HG02678 (cell line): ENCODE measurements at regions not wholly inside any gene's neighbourhood (a gene's known extent, or its start where the extent isn't known, plus 50 kb on each side); places are given as distances from the start of the nearest gene placed in this dataset.
A peak's percentile ranks its signal among the peaks of the same experiment; 100 is the strongest.
"Not testable (repeated sequence)": the region's sequence is repeated elsewhere in the genome, so short reads cannot be mapped to it uniquely, and the experiment has no call there.

Source experiments
- ATAC-seq: cut with Tn5 transposase; IDR thresholded peaks from one replicate; pipeline ENCODE4 v1.9.1; 2021; ENCODE audit warnings: mild to moderate bottlenecking, moderate library complexity; ENCODE audit not compliant: unreplicated experiment

DNA sequence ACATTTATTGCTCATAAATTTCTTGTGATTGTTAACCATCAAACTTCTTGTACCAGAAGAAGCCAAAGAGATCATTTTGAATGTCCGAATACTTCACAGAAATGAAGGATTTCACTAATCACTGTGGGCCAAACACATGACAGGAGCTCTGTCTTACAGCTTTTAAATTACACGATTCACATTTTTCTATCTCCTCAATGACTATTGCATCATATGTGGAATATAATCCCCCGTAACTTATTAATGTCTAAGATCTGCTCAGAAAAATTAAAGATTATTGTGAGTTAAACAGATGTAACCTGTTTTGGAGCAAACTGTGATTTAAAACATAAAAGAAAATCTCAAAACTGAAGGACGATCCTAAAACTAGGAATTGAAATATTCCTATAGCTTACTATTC, 645.2 kb upstream of the COX7C start:
- ATAC-seq: no peak

DNA sequence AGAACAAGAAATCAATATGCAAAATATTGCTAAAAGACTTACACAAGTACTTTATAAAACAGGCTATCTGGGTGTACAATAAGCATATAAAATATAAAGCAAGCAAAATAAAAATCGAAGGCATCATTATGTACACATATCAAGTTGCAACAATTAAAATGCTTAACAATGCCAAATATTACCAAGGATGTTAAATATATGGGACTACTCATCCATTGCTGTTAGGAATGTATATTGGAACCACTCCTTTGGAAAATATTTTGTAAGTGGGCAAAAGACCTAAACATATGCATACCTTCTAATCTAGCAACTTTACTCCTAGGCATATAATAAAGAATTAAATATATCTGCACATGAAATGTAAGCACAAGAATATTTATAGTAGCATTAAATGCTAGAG, 632.6 kb upstream of the COX7C start:
- no peak for ATAC-seq

DNA sequence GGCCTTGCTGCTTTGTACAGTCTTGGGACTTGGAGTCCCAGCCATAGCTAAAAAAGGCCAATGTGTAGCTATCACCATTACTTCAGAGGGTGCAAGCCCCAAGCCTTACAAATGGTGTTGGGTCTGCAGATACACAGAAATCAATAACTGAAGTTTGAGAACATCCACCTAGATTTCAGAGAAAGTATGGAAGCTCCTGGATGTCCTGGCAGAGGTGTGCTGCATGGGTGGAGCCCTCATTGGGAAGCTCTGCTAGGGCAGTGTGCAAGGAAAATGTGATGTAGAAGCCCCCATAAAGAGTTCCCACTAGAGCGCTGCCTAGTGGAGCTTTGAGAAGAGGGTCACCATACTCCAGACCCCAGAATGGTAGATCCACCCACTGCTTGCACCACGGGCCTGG, 626.7 kb upstream of the COX7C start:
- no peak for ATAC-seq

DNA sequence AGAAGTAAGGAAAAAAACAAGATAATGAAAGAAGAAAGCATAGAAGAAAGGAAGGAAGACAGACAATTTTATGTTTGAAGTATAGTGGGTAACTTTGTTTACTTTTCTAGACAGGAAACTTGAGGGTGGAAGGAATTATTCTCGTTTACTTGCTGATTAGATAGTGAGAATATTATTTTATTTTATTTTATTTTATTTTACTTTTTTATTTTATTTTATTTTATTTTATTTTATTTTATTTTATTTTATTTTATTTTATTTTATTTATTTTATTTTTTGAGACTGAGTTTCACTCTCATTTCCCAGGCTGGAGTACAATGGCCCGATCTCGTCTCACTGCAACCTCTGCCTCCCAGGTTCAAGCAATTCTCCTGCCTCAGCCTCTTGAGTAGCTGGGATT, 623.1 kb upstream of the COX7C start:
- ATAC-seq: not testable (repeated sequence)

DNA sequence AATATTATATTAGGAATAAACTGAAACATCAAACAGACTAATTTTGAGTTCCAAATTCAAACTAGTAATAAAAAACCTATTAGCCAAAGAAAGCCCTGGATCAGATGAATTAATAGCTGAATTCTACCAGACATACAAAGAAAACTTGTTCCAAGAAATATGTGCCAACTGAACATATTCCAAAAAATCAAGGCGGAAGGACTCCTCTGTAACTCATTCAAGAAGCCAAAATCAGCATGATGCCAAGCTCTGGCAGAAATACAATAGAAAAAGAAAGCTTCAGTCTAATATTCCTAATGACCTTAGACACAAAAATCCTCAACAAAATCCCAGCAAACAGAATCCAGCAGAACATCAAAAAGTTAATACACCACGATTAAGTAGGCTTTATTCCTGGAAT, 619.1 kb upstream of the COX7C start:
- no peak for ATAC-seq

DNA sequence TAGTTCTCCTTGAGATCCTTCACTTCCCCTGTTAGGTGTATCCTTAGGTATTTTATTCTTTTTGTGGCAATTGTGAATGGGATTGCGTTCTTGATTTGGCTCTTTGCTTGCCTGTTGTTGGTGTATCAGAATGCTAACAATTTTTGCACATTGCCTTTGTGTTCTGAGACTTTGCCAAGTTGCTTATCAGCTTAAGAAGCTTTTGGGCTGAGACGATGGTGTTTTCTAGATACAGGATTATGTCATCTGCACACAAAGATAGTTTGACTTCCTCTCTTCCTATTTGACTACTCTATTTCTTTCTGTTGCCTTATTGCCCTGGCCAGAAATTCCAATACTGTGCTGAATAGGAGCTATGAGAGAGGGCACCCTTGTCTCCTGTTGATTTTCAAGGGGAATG, 609.4 kb upstream of the COX7C start:
- ATAC-seq: no peak

DNA sequence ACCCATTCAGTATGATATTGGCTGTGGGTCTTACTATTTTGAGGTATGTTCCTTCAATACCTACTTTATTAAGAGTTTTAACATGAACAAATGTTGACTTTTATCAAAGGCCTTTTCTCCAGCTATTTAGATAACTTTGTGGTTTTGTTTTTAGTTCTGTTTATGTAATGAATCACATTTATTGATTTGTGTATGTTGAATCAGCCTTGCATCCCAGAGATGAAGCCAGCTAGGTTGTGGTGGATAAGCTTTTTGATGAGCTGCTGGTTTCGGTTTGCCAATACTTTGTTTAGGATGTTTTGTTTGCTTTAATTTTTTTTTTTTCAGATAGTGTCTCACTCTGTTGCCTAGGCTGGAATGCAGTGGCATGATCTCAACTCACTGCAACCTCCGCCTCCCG, 609.0 kb upstream of the COX7C start:
- no peak for ATAC-seq

DNA sequence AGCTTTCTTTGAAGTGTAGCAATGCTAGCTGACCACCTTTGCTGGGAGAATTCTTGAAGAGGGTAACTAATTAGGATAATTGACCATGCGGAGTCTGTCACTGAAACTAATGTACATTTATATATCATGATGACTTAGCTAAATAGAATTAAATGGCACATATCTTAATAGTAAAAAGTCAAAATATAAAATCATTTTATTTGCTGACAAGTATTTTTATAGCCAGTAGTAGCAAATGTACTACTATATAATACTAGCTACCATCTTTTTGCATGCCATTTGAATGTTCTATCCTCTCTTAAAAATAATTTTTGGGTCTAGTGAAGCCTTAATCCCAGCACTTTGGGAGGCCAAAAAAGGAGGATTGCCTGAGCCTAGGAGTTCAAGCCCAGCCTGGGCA, 605.8 kb upstream of the COX7C start:
- ATAC-seq: no peak

DNA sequence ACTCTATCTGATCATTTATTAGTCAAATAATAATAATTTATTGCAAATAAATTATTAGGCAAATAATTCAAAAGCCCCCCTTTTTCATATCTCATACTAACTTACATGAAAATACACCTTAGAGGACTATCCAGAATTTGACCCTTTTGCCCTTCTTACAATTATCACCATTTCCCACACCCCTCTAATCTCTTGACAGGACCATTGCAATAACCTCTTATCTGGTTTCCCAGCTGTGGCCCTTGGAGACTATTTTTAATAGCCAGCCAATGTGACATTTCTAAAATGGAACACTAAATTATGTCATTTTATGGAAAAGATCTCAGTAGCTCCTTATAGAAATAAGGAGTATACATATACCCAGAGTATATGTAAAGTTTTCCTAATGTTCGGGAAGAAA, 588.4 kb upstream of the COX7C start:
- no peak for ATAC-seq

DNA sequence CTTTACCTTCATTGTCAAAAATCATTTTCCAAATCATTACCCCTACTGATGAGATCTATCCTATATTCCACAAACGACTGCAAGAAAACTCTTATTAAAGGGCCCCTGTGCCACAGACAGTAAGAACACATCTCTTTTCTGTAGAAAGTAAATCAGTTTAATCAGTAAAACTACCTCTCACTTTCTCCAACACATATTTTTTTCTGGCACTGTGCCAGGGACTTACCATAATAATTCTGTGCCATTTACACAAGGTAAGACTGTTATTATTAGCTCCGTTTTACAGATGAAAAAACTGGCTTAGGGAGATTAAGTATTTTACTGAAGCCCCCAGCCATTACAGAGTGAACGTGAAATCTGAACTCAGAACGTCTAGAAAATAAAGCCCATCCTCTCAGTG, 587.0 kb upstream of the COX7C start:
- no peak for ATAC-seq

DNA sequence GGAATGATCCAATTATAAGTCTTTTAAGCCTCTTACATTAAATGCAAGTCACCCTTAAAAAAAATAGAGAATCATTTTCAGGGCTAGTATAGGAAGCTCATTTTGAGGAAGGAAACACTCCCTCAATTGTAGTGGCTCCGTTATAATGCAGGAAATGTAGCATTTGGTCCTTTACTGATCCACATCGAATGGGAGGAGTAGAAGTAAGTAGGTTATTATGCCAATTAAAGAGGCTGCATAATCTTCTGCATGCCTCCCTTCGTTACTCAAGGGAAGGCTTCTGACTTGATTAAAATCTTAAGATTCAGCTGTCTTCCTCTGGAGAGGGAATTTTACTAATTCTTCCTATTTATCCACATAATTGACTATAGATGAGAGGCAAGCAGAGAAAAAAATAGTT, 579.2 kb upstream of the COX7C start:
- ATAC-seq: no peak

DNA sequence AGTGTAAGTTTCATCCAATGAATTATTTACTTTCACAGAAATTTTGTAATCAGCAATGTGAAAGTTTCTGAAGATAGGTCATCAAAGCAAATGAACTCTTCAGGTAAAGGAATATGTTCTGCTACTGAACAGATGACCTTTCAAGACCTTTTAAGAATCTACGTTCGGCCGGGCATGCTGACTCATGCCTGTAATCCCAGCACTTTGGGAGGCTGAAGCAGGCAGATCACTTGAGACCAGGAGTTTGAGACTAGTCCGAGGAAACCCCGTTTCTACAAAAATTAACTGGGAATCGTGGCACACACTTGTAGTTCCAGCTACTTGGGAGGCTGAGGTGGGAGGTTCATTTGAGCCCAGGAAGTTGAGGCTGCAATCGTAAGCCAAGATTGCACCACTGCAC, 578.4 kb upstream of the COX7C start:
- ATAC-seq: no peak

DNA sequence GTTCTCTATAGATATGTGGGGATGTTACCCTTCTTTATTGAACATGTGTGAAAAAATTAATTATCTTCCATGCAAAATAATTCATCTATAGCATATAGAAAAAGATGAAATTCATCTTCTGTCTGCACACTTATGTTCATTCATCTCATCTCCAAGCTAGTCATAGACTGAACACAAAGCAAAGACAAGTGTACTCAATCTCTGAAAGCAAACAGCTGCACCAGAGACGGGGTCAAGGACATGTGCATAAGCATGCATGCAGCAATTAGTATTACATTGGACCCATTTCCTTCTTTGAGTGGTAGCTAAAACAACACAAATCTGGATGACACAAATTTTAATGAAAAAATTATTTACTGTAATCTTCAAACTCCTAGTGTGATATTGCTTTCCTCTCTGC, 547.0 kb upstream of the COX7C start:
- ATAC-seq: no peak

DNA sequence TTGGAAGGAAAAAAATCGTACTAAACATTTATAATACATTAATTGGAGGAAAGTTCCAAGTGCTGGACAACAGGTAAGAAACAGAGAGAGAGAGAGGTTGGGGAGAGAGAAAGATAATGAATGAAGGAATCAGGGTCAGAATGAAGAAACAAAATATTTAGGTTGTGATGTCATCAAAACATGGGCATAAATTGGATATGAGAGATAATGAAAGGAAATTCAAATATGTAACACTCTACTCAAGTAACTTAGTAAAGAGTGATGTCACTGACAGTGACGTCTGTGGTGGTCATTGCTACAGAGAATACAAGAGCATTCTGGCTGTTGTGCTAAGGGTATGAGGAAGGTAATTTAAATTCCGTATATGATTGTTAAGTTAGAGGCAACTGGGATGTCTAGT, 543.4 kb upstream of the COX7C start:
- ATAC-seq: no peak

DNA sequence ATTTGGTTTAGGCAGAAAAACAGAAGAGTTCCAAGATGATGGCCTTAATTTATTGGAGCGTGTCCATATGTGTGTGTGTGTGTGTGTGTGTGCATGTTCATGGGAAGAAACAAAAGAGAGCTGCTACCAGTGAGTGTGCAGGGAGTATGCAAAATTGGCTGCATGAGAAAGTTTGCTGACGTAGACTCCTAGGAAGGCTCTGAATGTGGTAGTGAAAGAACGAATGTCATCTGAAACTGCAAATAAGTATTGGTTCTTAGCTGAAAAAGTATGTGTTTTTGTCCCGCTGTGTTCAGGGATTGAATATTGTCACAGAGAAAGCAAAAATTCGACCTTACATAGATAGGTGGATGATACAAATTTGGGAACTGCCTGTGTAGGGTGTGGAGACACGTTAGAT, 542.6 kb upstream of the COX7C start:
- ATAC-seq: no peak

DNA sequence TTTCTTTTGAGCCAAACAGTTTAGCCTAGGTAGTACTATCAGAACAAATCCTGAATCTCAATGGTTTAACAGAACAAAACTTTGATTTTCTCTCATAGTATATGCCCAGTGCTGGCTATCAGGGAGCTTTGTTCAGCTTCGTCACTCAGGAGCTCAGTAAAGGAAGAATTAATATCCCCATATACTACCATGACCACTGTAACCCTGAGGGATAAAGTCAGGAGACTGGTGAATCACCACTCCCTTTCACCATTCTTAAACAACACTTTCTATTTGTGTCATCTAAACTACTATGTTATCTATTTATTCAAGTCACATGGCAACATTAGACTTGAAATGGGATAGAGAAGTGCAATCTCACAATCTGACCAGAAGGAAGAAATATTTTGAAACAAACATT, 522.6 kb upstream of the COX7C start:
- no peak for ATAC-seq

DNA sequence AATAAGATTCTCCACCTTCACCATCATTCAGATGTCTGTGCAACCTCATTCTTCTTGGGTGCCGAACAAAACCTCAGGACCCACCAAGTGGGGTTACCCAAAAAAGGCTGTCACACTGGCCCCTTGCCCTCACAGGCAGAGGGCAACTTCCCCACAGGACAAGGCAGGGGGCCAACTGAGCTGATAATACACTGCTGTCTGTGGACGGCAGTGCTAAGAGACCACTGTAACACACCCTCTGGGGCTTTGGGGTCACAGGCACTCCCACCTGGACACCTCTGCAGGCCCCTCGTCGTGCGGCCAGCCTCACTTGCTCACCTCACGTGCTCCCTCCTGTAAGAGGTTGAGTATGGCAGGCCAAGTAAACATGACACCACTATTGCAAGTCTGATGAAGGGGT, 515.8 kb upstream of the COX7C start:
- ATAC-seq: no peak

DNA sequence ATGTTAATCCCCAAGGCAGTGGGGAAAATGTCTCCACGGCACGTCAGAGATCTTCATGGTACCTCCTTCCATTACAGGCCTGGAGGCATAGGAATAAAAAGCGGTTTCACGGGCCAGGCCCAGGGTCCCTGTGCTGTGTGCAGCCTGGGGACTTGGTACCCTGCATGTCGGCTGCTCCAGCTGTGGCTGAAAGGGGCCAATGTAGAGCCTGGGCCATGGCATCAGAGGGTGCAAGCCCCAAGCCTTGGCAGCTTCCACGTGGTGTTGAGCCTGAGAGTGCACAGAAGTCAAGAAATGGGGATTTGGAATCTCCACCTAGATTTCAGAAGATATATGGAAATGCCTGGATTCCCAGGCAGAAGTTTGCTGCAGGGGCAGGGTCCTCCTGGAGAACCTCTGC, 508.9 kb upstream of the COX7C start:
- no peak for ATAC-seq

DNA sequence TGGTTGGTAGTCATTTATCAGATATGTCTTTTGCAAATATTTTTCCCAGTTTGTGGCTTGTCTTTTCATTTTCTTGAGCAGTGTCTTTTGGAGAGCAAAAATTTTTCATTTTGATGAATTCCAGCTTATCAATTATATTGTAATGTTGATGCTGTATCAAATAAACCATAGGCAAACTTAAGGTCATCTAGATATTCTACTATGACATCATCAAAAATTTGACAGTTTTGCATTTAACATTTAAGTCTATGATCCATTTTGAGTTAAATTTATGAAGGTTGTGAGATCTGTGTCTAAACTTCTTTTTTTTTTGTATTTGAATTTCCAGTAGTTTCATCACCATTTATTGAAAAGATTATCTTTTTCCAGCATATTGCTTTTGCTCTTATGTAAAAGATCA, 505.5 kb upstream of the COX7C start:
- no peak for ATAC-seq

DNA sequence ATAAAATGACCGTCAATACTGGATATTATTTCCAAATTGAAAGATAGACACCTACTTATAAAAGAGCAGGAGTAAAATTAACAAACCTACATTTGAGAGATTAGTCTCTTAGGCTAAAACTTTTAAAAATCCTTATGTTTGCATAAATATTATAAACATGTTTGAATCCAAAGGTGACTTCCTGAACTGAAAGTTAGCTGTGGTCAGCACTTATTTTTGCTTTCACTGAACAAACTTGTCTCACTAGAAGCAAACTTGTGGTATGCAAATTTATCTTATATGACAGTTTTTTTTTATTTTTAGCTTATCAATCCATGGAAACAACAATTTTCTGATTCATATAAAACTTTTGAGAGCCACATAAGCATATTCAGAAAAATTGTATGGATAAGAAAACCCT, 502.6 kb upstream of the COX7C start:
- ATAC-seq: no peak

DNA sequence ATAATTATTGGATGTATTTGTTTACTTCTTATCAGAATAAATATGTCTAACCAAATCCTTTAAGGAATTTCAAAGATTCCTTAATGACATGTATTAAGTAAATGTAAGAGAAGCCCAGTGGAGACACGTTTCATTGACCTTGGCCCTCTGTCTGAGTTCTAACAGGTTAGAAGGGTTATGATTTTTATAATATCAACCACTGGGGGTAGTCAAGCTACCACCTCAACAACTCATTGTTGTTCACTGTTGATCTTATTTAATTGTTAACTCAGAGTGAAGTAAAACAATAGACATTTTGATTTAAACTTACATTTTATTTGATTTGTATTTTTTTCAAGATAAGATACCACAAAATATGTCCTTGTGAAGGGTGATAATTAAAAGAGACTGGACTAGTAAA, 499.2 kb upstream of the COX7C start:
- ATAC-seq: peak; percentile 51

DNA sequence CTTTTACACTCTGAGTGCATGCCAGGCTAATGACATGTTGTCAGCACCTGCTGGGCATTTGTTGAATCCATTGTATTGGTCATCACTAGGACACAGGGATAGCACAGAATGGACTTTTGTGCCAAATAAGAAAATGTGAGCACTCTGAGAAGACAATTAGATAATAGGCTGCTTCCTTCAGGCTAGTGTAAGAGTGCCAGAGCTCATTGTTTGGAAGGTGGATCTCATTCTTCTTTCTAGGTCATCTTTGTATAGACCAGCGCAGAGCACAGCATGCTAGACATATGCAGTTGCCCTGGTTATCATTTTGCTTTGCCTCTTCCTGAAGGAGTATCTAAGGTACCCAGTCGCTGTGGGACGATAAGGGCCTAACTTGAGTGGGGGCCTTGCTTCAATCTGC, 493.4 kb upstream of the COX7C start:
- no peak for ATAC-seq

DNA sequence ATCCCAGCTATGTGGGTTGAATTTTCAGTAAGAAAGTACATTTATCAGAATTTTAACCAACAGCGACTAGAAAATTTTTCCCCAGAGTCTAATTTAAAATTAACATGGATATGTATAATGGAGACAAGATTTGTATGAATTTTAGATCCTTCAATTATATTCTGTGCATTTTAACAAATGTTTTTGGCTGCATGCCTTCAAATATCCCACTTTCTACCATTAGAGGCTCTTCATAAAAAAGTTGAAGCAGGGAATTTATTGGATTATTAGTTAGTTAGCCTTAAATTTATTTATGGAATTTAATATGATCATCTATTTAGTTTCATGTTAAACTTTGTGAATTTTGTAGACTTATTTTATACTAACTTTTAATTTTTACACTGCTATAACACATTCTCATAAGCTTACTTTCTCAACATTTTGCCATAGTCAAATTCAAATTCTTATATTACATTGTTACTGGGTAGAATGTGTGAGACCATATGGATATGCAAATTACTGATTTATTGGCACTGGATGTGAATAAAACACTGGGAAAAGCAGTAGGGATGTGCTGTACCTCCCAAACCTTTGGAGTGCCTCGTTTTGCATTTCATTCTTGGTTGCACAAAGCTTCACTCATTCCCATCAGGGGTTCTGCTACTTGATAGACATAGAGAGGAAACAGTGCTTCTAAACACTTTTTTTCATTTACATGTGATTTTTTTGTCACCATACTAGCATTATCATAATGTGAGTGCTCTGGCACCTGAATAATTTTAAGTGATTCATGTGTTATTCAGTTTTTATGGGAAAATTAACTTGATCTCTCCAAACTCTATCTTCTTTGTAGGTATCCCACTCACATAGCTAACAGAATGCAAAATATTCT, 491.8 kb upstream of the COX7C start:
- ATAC-seq: no peak
